ENCODE measurements at regions not wholly inside any gene's neighbourhood (a gene's known extent, or its start where the extent isn't known, plus 50 kb on each side); places are given as distances from the start of the nearest gene placed in this dataset.

GRCh38 chr20:48246061-48246790 is 460.9 kb upstream of the SULF2 start:
- Histone ChIP-seq H3K4me3 (ENCODE audit: low read length in 3 of 3) (no peak overlapping the region), H3K36me3 (ENCODE audit: control insufficient read depth in 2 of 3, insufficient read depth in 3 of 3, low read length in 3 of 3) (no peaks in the 10 kb centered on the region), H3K9ac (ENCODE audit: low read length in 3 of 3) (no peak overlapping the region), H3K27me3 (ENCODE audit: control insufficient read depth, insufficient read depth, low read length) (no peaks in the 10 kb centered on the region), H3K9me3 (ENCODE audit: control insufficient read depth in 2 of 3, insufficient read depth in 1 of 3, low read length in 3 of 3) (no peaks in the 10 kb centered on the region), H3K4me1 (ENCODE audit: control insufficient read depth in 2 of 3, insufficient read depth in 2 of 3, low read depth in 1 of 3, low read length in 3 of 3) (no peaks in the 10 kb centered on the region), H3K27ac (ENCODE audit: low read depth in 2 of 2, low read length in 2 of 2) (no peak overlapping the region)
- FAIRE-seq (no peak), DNase-seq (no peak)
- TF ChIP-seq, protein P1, sequence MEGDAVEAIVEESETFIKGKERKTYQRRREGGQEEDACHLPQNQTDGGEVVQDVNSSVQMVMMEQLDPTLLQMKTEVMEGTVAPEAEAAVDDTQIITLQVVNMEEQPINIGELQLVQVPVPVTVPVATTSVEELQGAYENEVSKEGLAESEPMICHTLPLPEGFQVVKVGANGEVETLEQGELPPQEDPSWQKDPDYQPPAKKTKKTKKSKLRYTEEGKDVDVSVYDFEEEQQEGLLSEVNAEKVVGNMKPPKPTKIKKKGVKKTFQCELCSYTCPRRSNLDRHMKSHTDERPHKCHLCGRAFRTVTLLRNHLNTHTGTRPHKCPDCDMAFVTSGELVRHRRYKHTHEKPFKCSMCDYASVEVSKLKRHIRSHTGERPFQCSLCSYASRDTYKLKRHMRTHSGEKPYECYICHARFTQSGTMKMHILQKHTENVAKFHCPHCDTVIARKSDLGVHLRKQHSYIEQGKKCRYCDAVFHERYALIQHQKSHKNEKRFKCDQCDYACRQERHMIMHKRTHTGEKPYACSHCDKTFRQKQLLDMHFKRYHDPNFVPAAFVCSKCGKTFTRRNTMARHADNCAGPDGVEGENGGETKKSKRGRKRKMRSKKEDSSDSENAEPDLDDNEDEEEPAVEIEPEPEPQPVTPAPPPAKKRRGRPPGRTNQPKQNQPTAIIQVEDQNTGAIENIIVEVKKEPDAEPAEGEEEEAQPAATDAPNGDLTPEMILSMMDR (IDR thresholded peaks at IDR 0.05; ENCODE audit: borderline replicate concordance, extremely low read depth, insufficient read depth) = no peak
- intact Hi-C loops (cut with DNase I) = no loop called here

- no peak for FAIRE-seq
- no peak overlapping the region for H3K4me3 ChIP-seq (ENCODE audit: low read length in 3 of 3)
- intact Hi-C loops (cut with DNase I) = no loop called here
- TF ChIP-seq, protein P1 (IDR thresholded peaks at IDR 0.05; ENCODE audit: borderline replicate concordance, extremely low read depth, insufficient read depth) = no peak
- H3K27me3 ChIP-seq (ENCODE audit: control insufficient read depth, insufficient read depth, low read length) = no peaks in the 10 kb centered on the region
- H3K9me3 ChIP-seq (ENCODE audit: control insufficient read depth in 2 of 3, insufficient read depth in 1 of 3, low read length in 3 of 3) = no peaks in the 10 kb centered on the region
- DNase-seq = no peak
- H3K4me1 ChIP-seq (ENCODE audit: control insufficient read depth in 2 of 3, insufficient read depth in 2 of 3, low read depth in 1 of 3, low read length in 3 of 3) = no peaks in the 10 kb centered on the region
- no peaks in the 10 kb centered on the region for H3K36me3 ChIP-seq (ENCODE audit: control insufficient read depth in 2 of 3, insufficient read depth in 3 of 3, low read length in 3 of 3)
- no peak overlapping the region for H3K9ac ChIP-seq (ENCODE audit: low read length in 3 of 3)
- no peak overlapping the region for H3K27ac ChIP-seq (ENCODE audit: low read depth in 2 of 2, low read length in 2 of 2)
Measured at GRCh38 chr20:48242623-48243022, 457.3 kb upstream of the SULF2 start.

DNA sequence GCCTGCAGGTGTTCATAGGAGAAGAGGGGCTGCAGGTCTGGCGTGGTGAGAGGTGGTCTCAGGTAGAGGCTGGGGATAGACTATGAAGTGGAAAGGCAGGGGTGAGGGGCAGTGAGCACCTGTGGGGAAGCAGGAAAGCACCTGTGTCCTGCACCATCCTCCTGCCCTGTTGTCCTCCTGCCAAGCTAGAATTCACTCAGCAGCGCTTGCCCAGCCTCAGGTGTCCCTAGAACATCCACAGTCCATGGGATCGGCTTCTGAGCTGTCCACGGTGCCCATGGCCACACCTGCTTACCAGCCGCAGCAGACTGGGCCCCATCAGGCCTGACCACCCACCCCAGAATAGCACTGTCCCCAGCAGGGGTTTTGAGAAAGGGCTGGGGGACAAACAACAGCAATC is 456.2 kb upstream of the SULF2 start:
- DNase-seq (no peak), FAIRE-seq (no peak)
- H3K27me3 ChIP-seq (ENCODE audit: control insufficient read depth, insufficient read depth, low read length) = no peaks in the 10 kb centered on the region
- H3K27ac ChIP-seq (ENCODE audit: low read depth in 2 of 2, low read length in 2 of 2) = no peak overlapping the region
- no peaks in the 10 kb centered on the region for H3K9me3 ChIP-seq (ENCODE audit: control insufficient read depth in 2 of 3, insufficient read depth in 1 of 3, low read length in 3 of 3)
- no peaks in the 10 kb centered on the region for H3K36me3 ChIP-seq (ENCODE audit: control insufficient read depth in 2 of 3, insufficient read depth in 3 of 3, low read length in 3 of 3)
- TF ChIP-seq, protein P1 (IDR thresholded peaks at IDR 0.05; ENCODE audit: borderline replicate concordance, extremely low read depth, insufficient read depth) = no peak
- H3K4me3 ChIP-seq (ENCODE audit: low read length in 3 of 3) = no peak overlapping the region
- peaks cover 0 to 2% (median 0%) of the 10 kb centered on the region in 3 donors for H3K4me1 ChIP-seq (ENCODE audit: control insufficient read depth in 2 of 3, insufficient read depth in 2 of 3, low read depth in 1 of 3, low read length in 3 of 3)
- no peak overlapping the region for H3K9ac ChIP-seq (ENCODE audit: low read length in 3 of 3)
- intact Hi-C loops (cut with DNase I) = no loop called here
